ENCODE measurements at regions not wholly inside any gene's neighbourhood (a gene's known extent, or its start where the extent isn't known, plus 50 kb on each side); places are given as distances from the start of the nearest gene placed in this dataset.
"Not testable (repeated sequence)": the region's sequence is repeated elsewhere in the genome, so short reads cannot be mapped to it uniquely, and the experiment has no call there.

GRCh38 chr5:74514888-74515551 lies 125.5 kb downstream of the ENC1 start:
- no peak overlapping the region for H3K27ac ChIP-seq (ENCODE audit: low read depth, low read length)
- no peaks in the 10 kb centered on the region for H3K9me2 ChIP-seq (ENCODE audit: insufficient read depth)
- intact Hi-C loops (cut with micrococcal nuclease) = no loop called here
- TF ChIP-seq CBX3 (IDR thresholded peaks at IDR 0.05; ENCODE audit: low read depth) (no peak), CTCF (IDR thresholded peaks at IDR 0.05 in 2 of 3, conservative IDR thresholded peaks at IDR 0.05 in 1 of 3; ENCODE audit: borderline replicate concordance in 1 of 3, insufficient read depth in 1 of 3, low read depth in 2 of 3, low read length in 2 of 3) (no peak), JUND (IDR thresholded peaks at IDR 0.05) (no peak), CEBPB (IDR thresholded peaks at IDR 0.05; ENCODE audit: low read depth) (no peak)
- no TSS peak for BruUV-seq (replicated peaks)
- H4K20me1 ChIP-seq (ENCODE audit: insufficient read depth) = no peaks in the 10 kb centered on the region
- RAD21 ChIA-PET (ENCODE audit: low non-redundant PET in 1 of 2, low total read pairs in 2 of 2, uncharacterized antibody in 2 of 2, unreplicated experiment in 2 of 2) = no interaction called here
- H3K9ac ChIP-seq (ENCODE audit: low read length) = no peak overlapping the region
- ATAC-seq (no peak), DNase-seq (ENCODE audit: low read depth, low spot score) (no peak)
- CTCF ChIA-PET = no interaction called here
- H3K4me1 ChIP-seq (ENCODE audit: control insufficient read depth in 1 of 2, insufficient read depth in 2 of 2, low read length in 2 of 2) = peaks cover 0 to 8% of the 10 kb centered on the region in 2 experiments; a peak in 2 of 4 replicates
- H3K4me2 ChIP-seq (ENCODE audit: low read length) = no peak overlapping the region
- no peaks in the 10 kb centered on the region for H3K27me3 ChIP-seq (ENCODE audit: insufficient read depth, low read length)
- H3K4me3 ChIP-seq (replicated peaks in 1 of 2; ENCODE audit: low read depth in 1 of 2, low read length in 2 of 2) = no peak overlapping the region
- POLR2A ChIA-PET = no interaction called here
- no peak overlapping the region for H2AFZ ChIP-seq (ENCODE audit: low read depth, low read length, poor library complexity, severe bottlenecking)
- H3K9me3 ChIP-seq (ENCODE audit: control insufficient read depth in 1 of 2, insufficient read depth in 1 of 2, low read depth in 1 of 2, low read length in 2 of 2) = no peaks in the 10 kb centered on the region
- H3K79me2 ChIP-seq (ENCODE audit: insufficient read depth, low read length) = no peaks in the 10 kb centered on the region
- H3K36me3 ChIP-seq (ENCODE audit: control insufficient read depth in 1 of 2, insufficient read depth in 2 of 2, low read length in 2 of 2) = no peaks in the 10 kb centered on the region

- POLR2A ChIA-PET; intact Hi-C loops (cut with micrococcal nuclease); ATAC-seq; BruUV-seq (replicated peaks); H4K20me1 ChIP-seq (ENCODE audit: insufficient read depth); H3K27ac ChIP-seq (ENCODE audit: low read depth, low read length); H3K27me3 ChIP-seq (ENCODE audit: insufficient read depth, low read length); H3K9ac ChIP-seq (ENCODE audit: low read length); H3K9me3 ChIP-seq (ENCODE audit: control insufficient read depth in 1 of 2, insufficient read depth in 1 of 2, low read depth in 1 of 2, low read length in 2 of 2); H3K4me3 ChIP-seq (replicated peaks in 1 of 2; ENCODE audit: low read depth in 1 of 2, low read length in 2 of 2); DNase-seq (ENCODE audit: low read depth, low spot score); H3K4me2 ChIP-seq (ENCODE audit: low read length); CTCF ChIA-PET; H3K4me1 ChIP-seq (ENCODE audit: control insufficient read depth in 1 of 2, insufficient read depth in 2 of 2, low read length in 2 of 2); H3K36me3 ChIP-seq (ENCODE audit: control insufficient read depth in 1 of 2, insufficient read depth in 2 of 2, low read length in 2 of 2); H2AFZ ChIP-seq (ENCODE audit: low read depth, low read length, poor library complexity, severe bottlenecking); RAD21 ChIA-PET (ENCODE audit: low non-redundant PET in 1 of 2, low total read pairs in 2 of 2, uncharacterized antibody in 2 of 2, unreplicated experiment in 2 of 2); H3K79me2 ChIP-seq (ENCODE audit: insufficient read depth, low read length); H3K9me2 ChIP-seq (ENCODE audit: insufficient read depth): not testable (repeated sequence)
Observed at GRCh38 chr5:74511770-74512169, 128.8 kb downstream of the ENC1 start.
